ENCODE measurements at regions not wholly inside any gene's neighbourhood (a gene's known extent, or its start where the extent isn't known, plus 50 kb on each side); places are given as distances from the start of the nearest gene placed in this dataset.
A peak's percentile ranks its signal among the peaks of the same experiment; 100 is the strongest.

- Mint-ChIP-seq H3K4me1 (peaks cover under 1% of the 10 kb centered on the region), H3K9me3 (peaks cover 34% of the 10 kb centered on the region), H3K36me3 (no peaks in the 10 kb centered on the region), H3K4me3 (no peak overlapping the region), H3K27ac (no peak overlapping the region), H3K27me3 (ENCODE audit: low read depth) (no peaks in the 10 kb centered on the region)
- no peak for TF ChIP-seq CTCF (IDR thresholded peaks at IDR 0.05; ENCODE audit: unreplicated experiment)
- DNase-seq (ENCODE audit: low spot score in 2 of 2, unreplicated experiment in 2 of 2), result no peak
Observed at GRCh38 chr10:31173752-31174151, 142.1 kb upstream of the ZNF438 start.

GRCh38 chr10:31179091-31179680 lies 139.8 kb upstream of the ZEB1 start:
- Mint-ChIP-seq H3K4me3 (no peak overlapping the region), H3K4me1 (peaks cover 8% of the 10 kb centered on the region), H3K27ac (peak overlapping the region; percentile 61), H3K27me3 (ENCODE audit: low read depth) (no peaks in the 10 kb centered on the region), H3K36me3 (no peaks in the 10 kb centered on the region), H3K9me3 (peaks cover 15% of the 10 kb centered on the region)
- DNase-seq (ENCODE audit: low spot score in 2 of 2, unreplicated experiment in 2 of 2), result no peak
- no peak for TF ChIP-seq CTCF (IDR thresholded peaks at IDR 0.05; ENCODE audit: unreplicated experiment)

- no peak for TF ChIP-seq CTCF (IDR thresholded peaks at IDR 0.05; ENCODE audit: unreplicated experiment)
- no peak for DNase-seq (ENCODE audit: low spot score in 2 of 2, unreplicated experiment in 2 of 2)
- H3K9me3 Mint-ChIP-seq, result no peaks in the 10 kb centered on the region
- H3K27me3 Mint-ChIP-seq (ENCODE audit: low read depth), result no peaks in the 10 kb centered on the region
- H3K36me3 Mint-ChIP-seq, result no peaks in the 10 kb centered on the region
- H3K27ac Mint-ChIP-seq, result no peak overlapping the region
- peaks cover 2% of the 10 kb centered on the region for H3K4me1 Mint-ChIP-seq
- H3K4me3 Mint-ChIP-seq, result no peak overlapping the region
Observed at GRCh38 chr10:31186225-31187000, 132.6 kb upstream of the ZEB1 start.

GRCh38 chr10:31187182-31187581 lies 131.8 kb upstream of the ZEB1 start:
- Mint-ChIP-seq H3K36me3 (no peaks in the 10 kb centered on the region), H3K4me1 (peaks cover 2% of the 10 kb centered on the region), H3K9me3 (no peaks in the 10 kb centered on the region), H3K4me3 (no peak overlapping the region), H3K27me3 (ENCODE audit: low read depth) (no peaks in the 10 kb centered on the region), H3K27ac (no peak overlapping the region)
- DNase-seq (ENCODE audit: low spot score in 2 of 2, unreplicated experiment in 2 of 2), result no peak
- TF ChIP-seq CTCF (IDR thresholded peaks at IDR 0.05; ENCODE audit: unreplicated experiment), result no peak

- no peak for TF ChIP-seq CTCF (IDR thresholded peaks at IDR 0.05; ENCODE audit: unreplicated experiment)
- H3K27ac Mint-ChIP-seq, result no peak overlapping the region
- H3K36me3 Mint-ChIP-seq, result no peaks in the 10 kb centered on the region
- peaks cover 2% of the 10 kb centered on the region for H3K4me1 Mint-ChIP-seq
- no peak overlapping the region for H3K4me3 Mint-ChIP-seq
- H3K27me3 Mint-ChIP-seq (ENCODE audit: low read depth), result no peaks in the 10 kb centered on the region
- no peak for DNase-seq (ENCODE audit: low spot score in 2 of 2, unreplicated experiment in 2 of 2)
- H3K9me3 Mint-ChIP-seq, result no peaks in the 10 kb centered on the region
Observed at GRCh38 chr10:31187607-31188210, 131.3 kb upstream of the ZEB1 start.

All from mesothelial cell of epicardium (in vitro differentiated cells).